HPDE6-E6E7 (cell line): ENCODE measurements at regions not wholly inside any gene's neighbourhood (a gene's known extent, or its start where the extent isn't known, plus 50 kb on each side); places are given as distances from the start of the nearest gene placed in this dataset.
"Not testable (repeated sequence)": the region's sequence is repeated elsewhere in the genome, so short reads cannot be mapped to it uniquely, and the experiment has no call there.

Source experiments
- DNase-seq: peaks from one replicate; pipeline ENCODE4 v3.0.0; 2011; ENCODE audit warnings: missing footprints; ENCODE audit errors: extremely low spot score

DNA sequence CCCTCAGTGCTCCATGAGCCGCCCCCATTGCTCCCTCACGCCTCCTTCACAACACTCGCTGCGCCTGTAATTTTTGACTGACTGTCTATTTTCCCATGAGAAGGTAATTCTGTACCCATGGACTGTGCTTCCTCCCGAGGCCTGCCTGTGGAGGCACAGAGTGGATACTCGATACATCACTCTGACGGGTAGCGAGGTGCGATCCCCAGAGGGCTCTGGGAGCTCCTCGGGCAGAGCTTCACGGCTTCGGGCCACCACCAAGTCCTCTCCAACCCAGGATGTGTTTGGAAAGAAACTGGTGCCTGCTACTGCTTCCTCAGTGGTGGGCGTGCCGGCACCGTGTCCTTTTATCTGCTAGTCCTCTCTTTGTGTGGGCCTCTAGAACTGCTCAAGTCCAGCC lies 108.6 kb upstream of the DLG1 start:
- DNase-seq, result no peak

DNA sequence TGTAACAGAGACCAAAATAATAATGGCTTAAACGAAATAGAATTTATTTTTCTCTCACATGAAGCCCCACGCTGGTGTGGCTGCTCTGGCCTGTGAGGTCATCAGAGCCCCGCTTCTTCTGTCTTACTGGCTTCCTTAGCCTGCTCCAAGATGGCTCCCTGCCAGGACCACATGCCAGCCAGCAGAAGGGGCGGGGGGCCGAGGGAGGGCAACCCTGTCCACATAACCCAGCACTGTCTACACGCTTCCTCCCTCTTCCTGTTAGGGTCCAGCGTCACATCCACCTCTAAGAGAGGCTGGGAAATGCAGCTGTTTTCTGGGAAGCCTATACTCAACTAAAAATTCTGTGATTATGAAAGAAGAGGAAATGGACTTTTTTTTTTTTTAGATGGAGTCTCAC lies 107.9 kb upstream of the DLG1 start:
- DNase-seq, result no peak

DNA sequence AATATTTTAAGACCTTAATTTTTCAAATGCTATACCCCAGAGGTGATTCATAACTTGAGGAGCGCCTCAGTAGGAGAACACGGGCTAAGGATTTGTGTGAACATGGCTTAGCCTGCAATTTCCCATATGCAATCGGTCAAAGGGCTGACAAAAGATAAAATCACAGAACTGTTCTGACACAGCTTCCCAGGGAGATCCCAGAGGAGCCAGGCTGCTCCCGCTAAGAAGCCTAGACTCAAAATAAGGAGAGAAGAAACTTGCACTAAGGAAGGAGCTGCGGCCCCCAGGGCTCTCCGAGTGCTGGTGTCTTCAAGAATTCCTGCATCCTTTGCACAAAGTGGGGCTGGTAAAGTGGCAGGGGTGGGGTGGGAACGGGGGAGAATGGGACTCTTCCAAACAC lies 106.3 kb upstream of the DLG1 start:
- no peak for DNase-seq

DNA sequence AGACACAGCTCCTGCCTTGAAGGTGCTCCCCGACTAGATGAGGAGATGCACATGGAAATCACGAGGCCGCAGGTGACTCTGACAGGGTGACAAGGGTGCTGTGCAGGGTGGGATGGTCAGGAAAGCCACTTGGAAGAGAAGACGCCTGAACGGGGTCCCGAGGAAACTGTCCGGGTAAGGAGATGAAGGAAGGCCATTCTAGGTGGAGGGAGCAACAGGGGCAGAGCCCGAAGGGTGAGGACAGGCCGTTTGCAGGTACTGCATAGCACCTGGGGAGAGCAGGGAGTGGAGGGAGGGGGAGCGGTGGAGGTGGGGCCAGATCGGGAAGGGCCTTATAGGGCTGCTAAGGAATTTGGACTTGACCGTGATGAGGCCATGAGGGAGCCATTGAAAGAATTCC lies 105.6 kb upstream of the DLG1 start:
- DNase-seq, result no peak

DNA sequence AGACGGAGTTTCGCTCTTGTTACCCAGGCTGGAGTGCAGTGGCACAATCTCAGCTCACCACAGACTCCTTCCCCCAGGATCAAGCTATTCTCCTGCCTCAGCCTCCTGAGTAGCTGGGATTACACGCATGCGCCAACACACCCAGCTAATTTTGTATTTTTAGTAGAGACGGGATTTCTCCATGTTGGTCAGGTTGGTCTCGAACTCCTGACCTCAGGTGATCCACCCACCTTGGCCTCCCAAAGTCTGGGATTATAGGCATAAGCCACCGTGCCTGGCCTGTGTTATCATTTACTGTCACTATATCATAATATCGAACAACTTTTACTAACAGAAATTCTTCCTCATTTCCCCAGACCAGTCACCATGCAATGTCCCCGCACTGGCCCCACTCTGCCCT lies 104.0 kb upstream of the DLG1 start:
- not testable (repeated sequence) for DNase-seq

DNA sequence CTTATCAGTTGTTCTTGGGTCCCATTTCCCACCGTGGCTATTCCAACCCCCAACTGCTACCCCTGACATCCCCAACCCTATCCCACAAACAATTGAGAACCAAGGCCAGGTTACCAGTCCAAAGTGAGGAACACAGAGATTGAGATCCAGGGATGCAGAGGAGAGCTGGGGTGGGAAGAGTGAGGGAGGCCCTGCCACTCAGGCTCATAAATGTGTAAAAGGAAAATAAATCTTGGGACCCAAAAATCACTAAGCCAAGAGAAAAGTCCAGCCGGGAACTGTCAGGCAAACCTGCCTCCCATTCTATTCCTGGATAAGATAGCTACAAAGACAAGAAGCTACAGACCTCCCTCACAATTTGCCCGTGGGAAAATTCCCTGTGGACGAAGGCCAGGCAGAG lies 101.1 kb upstream of the DLG1 start:
- no peak for DNase-seq

DNA sequence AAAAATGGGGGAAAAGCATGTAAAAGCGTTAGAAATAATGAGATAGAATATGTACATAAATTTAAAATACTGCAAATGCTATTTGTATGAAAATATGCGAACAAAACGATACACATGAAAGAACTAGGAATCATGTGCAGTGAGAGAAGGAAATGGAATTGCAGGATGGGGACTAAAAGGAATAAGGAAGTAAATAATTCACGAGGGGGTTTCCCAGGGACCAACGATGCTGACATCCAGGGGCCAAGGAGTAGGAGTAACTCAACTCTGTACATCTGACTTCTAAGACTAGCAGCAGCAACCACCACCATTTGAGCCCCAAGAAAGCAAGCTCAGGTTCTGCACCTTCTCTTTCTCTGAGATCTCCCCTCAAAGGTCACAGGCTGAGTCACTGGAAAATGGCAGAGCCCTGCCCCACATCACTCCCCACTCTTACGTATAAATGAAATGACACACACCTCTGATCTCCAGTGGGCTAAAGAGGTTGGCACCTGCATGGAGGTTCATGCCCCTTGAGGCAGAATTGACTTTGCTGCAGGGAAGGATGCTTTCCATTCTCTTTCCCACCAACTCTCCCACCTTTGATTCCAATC lies 100.0 kb upstream of the DLG1 start:
- DNase-seq, result no peak

DNA sequence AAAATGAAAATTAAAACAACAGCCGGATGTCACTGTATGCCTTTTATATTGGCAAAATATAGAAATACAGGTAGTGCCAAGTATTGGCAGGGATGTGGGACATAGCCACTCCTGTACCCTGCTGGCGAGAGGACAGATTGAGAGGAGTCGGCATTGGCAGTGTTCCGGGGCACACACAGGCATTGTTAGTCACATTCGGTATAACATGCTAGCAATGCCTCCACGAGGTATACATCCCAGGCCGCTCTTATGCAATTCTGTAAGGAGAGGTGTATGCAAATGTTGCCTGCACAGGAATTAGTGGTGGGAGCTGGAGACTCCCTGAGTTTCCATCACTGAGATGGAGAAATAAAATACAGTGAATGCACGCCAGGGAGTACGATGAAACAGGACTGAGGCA lies 99.4 kb upstream of the DLG1 start:
- DNase-seq, result no peak

DNA sequence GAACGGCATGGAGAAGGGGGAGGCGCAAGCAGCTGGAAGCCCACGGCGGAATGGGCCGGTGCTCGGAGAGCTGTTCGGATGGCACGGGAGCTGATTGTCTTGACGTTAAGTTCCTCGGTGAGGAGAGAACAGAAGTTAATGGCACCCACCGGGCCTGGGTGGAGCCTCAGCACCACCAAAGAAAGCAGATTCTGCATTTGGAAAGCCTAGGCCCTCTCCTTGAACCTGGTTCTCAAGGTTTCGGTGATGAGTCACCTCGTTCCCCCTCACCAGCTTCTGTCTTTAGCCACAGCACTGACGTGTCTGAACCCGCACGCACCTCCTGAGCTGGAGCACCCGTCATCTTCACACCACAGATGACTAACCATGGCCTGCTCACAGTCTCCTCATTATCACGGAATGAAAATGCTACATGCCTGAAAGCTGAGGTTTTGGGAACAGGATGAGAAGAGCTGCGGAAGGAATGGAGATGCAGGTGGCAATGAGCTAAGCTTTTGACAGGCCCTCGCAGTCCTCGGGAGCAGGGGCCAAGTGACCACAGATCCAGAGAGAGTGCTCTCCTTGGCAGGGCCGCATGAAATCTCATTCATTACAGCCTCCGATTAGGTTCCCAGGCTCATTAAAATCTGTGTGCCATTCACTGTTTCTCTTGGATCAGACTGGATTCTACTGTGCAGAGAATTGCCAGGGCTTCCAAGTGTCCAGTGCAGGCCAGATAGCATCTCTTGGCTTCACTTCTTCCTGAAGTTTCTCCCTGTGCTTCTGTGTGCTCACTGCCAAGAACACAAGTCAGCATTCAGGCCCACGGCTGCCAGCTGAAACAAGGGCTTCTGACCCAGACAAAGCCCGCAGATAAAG lies 96.3 kb upstream of the DLG1 start:
- DNase-seq, result peak; percentile 100

DNA sequence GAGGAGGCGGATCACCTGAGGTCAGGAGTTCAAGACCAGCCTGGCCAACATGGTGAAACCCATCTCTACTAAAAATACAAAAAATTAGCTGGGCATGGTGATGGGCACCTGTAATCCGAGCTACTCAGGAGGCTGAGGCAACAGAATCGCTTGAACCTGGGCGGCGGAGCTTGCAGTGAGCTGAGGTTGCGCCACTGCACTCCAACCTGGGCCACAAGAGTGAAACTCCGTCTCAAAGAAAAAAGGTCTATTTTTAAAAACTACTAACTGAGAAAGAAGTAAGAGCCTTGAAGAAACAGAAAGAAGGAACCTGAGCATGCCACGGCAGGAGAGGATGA lies 95.7 kb upstream of the DLG1 start:
- DNase-seq, result not testable (repeated sequence)

DNA sequence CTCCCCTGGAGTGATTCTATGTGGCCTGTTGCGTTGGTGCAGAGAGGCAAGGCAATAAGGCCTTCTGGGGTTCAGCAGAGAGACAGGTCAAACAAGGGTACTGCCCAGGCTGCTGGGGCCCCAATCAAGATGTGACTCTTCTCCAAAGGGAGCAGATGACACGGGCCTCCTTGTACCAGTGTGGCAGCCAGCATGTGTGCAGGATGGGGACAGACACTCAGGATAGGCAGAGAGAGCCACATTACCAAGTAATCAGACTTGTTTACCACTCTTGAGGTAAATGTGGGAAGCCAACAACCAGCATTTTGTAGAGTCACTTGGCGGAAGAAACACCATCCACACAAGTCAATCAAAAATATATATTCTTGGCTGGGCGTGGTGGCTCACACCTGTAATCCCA lies 95.3 kb upstream of the DLG1 start:
- DNase-seq, result no peak

DNA sequence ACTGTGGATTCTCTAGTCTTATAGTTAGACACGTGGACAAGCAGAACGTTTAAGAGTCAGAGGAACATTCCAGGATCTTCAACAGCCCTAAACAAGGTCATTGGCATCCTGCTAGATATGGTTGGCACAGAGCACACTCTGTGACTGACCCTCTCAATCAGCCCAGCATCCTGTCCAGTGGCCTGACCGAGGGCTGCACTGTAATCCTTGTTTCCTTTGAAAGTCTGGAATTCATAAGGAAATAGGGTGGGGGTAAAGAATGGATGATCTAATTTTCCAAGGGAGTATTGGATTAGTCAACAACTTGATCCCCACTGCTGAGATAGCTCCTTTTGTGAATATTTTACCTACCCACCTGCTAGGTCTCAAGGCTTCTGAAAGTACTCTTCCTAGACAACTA lies 94.5 kb upstream of the DLG1 start:
- no peak for DNase-seq

DNA sequence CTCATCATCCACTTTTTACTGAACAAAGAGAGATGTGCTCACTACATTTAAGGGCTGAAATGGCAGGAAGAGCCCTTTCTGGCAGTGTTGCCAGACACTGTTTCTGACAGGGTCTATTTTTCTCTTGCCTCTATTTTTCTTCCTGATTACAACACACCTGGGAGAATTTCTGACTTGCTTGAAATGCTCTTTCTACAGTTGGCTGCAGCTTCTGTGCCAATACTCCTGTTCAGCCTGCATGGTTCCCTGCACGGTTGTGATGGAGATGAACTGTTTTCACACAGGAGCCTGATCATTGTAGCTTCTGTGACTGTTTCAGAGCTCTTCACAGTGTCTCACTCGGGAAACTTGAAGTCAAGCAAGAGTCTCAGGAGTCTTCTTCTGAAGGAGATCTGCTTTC lies 83.0 kb upstream of the DLG1 start:
- DNase-seq, result no peak

DNA sequence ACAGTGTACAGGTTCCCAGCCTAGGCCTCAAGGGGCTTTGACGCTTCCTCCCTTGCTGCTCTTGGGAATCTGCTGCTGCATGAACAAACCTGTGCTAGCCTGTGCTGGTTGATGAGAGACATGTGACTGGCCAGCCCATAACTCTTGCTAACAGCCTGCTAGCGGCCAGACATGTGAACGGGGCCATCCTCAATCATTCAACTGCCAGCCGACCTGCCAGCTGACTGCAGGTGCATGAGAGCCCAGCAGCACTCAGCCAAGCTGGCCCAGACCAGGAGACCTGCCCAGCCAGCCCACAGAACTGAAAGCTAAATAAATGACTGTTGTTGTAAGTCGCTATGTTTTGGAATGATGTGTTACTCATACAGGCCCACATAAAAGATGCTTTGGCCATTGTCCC lies 82.4 kb upstream of the DLG1 start:
- DNase-seq, result no peak

DNA sequence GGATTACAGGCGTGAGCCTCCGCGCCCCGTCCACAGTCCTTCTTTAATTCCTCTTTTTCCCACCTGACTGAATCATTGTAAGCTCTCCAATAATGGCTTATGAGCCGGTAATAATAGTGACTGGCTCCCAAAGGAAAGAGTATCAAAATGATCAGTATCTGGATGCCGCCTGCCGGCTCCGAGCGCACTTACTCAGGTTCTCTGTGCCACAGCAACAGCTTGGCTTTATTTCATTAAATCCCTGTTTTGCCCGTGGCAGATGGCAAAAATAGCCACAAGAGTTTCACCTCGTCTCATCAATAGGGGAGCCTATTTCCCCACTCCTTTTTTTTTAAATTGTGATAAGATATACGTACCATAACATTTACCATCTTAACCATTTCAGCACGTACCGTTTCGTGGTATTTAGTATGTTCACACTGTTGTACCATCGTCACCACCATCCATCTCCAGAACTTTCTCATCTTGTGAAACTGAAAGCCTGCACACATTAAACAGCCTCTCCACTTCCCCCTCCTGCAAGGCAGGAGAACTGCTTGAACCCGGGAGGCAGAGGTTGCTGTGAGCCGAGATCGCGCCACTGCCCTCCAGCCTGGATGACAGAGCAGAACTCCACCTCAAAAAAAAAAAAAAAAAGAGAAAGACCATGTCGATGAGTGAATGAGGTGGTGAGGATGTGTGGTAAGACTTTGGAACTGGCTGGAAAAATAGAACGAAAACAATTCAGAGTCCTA lies 80.7 kb upstream of the DLG1 start:
- no peak for DNase-seq

DNA sequence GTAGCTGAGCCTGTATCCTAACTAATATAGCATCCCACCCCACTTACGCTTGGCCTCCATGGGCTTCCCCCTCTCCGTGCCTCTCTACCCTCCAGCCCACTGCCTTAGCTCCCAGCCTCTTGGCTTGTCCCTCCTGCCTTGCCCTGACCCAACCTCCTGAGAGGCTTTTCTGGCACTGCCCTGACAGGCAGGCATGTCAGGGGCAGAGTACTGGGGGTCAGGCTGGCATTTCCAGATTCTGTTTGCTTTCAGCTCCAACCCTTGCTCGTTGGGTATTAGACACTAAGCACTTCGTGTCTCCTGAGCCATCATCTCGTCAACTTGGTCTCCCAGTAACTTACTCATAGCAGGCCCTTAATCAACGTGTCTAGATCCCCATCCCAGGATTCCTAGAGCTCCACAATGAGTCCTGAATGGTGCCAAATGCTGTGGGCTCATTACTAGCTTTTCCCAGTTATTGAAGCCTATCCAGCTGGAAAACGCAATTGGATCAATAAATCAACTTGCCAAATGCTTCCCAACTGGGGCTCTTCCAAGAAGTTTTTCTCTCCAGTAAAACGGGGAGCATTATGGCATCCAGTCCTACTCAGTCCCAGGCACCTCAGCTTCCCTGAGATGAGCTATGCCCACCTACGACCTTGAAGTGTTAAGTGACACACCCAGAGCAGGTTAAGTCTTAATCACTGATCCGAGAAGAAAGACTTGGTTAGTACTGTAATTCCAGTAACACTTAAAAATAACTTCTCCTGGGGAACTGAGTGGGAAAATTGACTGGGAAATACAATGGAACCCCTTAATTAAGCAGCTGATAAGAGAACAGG lies 78.5 kb upstream of the DLG1 start:
- DNase-seq, result no peak

DNA sequence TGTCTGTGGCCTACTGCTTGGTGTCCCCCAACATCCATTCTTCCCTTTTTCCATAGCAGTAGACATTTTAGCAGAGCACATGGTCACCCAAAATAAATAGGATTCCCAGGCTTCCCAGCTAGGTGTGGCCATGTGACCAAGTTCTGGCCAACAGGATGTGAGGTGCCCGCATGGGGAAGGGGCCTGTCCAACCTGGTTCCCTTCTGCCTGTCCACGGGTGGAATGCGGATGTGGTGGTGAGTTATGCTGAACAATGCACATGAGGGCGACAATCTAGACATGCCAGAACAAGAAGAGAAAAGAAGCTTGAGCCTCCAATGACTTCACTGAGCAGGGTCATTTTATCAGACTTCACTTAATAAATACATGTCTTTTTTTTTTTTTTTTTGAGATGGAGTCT lies 77.6 kb upstream of the DLG1 start:
- DNase-seq, result peak; percentile 91

DNA sequence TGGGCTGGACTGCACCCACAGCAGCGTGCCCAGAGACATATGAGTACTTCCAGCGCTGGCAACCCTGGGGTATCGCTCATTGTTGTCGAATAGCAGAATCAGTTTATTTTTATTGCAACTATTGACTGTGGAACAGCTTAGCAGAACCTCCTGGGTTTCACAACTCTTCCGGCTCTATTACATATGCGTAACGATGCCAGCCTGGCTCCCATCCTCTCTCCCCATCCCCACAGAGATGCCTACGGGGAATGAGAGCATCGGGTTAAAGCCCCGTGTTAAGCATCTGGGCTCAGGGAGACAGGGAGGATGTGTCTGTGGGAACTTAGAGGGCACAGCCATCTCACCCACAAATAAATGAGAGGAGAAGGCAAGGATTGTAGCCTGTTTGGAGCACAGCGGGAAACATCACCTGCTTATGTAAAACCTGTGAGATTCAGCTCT lies 76.6 kb upstream of the DLG1 start:
- DNase-seq, result no peak

DNA sequence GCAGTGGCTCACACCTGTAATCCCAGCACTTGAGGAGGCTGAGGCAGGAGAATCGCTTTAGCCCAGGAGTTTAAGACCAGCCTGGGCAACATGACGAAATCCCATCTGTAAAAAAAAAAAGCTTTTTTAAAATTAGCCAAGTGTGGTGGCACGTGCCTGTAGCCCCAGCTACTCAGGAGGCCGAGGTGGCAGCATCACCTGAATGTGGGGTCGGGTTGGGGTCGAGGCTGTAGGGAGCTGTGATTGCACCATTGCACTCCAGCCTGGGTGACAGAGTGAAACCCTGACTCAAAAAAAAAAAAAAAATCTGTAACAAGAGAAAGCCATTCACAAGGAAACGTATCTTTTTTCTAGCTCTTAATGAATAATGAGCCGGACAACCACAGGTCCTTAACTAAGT lies 74.7 kb upstream of the DLG1 start:
- no peak for DNase-seq

DNA sequence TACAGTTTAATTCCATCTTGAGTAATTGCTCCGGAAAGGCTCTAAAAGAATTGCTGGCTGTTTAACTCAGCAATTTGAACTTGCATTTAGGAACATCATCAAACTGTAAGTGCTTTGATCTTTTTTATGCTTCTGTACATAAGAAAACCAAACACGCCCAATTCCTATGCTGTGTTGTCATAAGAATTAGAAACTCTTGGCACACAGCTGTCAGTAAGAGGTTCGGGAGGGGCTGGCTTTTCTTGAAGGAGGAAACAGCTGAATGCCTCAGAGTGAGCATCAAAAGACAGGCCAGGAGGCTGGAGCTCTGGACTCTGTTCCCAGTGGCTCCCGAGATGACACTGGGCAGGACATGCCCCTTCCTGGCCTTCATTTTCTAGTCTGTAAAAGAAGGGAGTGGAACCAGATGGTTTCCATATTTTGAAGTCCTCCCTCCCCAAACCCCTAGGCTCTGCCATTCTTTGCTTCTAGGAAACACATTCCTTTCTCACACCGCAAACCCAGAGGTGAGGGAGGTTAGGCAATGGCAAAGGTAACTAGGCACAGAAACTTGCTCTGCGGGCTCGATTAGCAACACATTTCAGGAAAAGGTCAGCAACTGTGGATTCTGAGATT lies 73.7 kb upstream of the DLG1 start:
- peak; percentile 88 for DNase-seq

DNA sequence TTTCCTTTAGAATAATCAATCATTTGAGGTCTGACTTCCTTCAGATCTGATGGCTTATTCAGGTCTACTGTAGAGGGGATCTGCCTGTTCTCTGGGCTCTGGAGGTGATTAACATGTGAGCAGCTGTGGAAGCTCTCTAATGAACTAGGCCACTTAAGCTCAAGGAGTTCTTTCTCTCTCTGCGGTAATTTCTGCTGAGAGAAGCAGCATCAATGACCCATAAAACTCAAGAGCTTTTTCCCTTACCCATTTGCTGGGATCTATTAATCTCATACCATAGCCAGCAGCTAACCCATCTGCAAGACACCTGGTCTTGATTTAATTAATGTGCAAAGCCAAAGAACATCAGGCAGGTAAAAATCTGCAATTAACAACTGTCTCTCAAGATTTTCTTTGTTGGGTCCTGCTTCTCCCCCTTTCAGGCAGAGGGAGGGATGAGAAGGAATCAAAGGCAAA lies 73.2 kb upstream of the DLG1 start:
- DNase-seq, result no peak

DNA sequence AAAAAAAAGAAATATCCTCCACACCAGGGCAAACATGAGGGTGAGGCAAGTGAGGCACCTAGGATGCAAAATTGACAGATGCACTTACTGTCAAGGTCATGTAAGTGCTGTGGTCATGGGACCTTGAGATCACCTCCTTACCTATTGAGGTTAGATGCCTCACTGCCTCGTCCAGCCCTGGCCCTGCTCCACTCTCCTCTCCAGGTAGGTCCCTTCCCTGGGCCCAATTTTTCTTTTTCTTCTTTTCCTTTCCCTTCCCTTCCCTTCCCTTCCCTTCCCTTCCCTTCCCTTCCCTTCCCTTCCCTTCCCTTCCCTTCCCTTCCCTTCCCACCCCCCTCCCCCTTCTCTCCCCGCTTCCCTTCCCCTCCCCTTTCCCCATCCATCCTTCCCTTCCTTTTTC lies 71.1 kb upstream of the DLG1 start:
- no peak for DNase-seq
